GM23248 (cell line): ENCODE measurements at regions not wholly inside any gene's neighbourhood (a gene's known extent, or its start where the extent isn't known, plus 50 kb on each side); places are given as distances from the start of the nearest gene placed in this dataset.

Source experiments
- DNase-seq: peaks from one replicate; pipeline ENCODE4 v3.0.0-alpha.2; 2015
- H2AFZ ChIP-seq: fragments of 200-600 bp; sonication (generic); 2 replicates; pipeline ENCODE4 v1.6.1; 2016; ENCODE audit warnings: antibody characterized with exemption
- H3F3A ChIP-seq: fragments of 200-600 bp; sonication (generic); 2 replicates; pipeline ENCODE4 v1.6.1; 2016; ENCODE audit warnings: mild to moderate bottlenecking, antibody characterized with exemption, mixed run types; ENCODE audit not compliant: insufficient read depth
- H3K27ac ChIP-seq: fragments of 200-600 bp; sonication (generic); 2 replicates; pipeline ENCODE4 v1.5.1; 2016; ENCODE audit warnings: mild to moderate bottlenecking
- H3K27me3 ChIP-seq: fragments of 200-600 bp; sonication (generic); replicated peaks from 2 replicates; pipeline ENCODE4 v1.6.1; 2016; ENCODE audit warnings: mild to moderate bottlenecking; ENCODE audit not compliant: insufficient read depth
- H3K36me3 ChIP-seq: fragments of 200-600 bp; sonication (generic); 2 replicates; pipeline ENCODE4 v1.6.1; 2016; ENCODE audit warnings: low read depth, mild to moderate bottlenecking
- H3K4me1 ChIP-seq: fragments of 200-600 bp; sonication (generic); 2 replicates; pipeline ENCODE4 v1.6.1; 2016; ENCODE audit warnings: mild to moderate bottlenecking; ENCODE audit not compliant: insufficient read depth
- H3K4me2 ChIP-seq: fragments of 200-600 bp; sonication (generic); one replicate; pipeline ENCODE4 v1.6.1; 2016; ENCODE audit warnings: mild to moderate bottlenecking; ENCODE audit not compliant: unreplicated experiment
- H3K4me3 ChIP-seq: fragments of 200-600 bp; sonication (generic); 2 replicates; pipeline ENCODE4 v1.5.1; 2016; ENCODE audit warnings: mild to moderate bottlenecking
- H3K79me2 ChIP-seq: fragments of 200-600 bp; sonication (generic); 2 replicates; pipeline ENCODE4 v1.6.1; 2016; ENCODE audit warnings: mild to moderate bottlenecking; ENCODE audit not compliant: insufficient read depth
- H3K9ac ChIP-seq: fragments of 200-600 bp; sonication (generic); 2 replicates; pipeline ENCODE4 v1.6.1; 2016; ENCODE audit warnings: mild to moderate bottlenecking
- H3K9me2 ChIP-seq: fragments of 200-600 bp; sonication (generic); 2 replicates; pipeline ENCODE4 v1.6.1; 2016; ENCODE audit warnings: mixed run types, mild to moderate bottlenecking, moderate library complexity; ENCODE audit not compliant: insufficient read depth
- H3K9me3 ChIP-seq: fragments of 200-600 bp; sonication (generic); one replicate; pipeline ENCODE4 v1.6.1; 2017; ENCODE audit warnings: low read depth
- H4K20me1 ChIP-seq: fragments of 200-600 bp; sonication (generic); 2 replicates; pipeline ENCODE4 v1.6.0; 2016; ENCODE audit not compliant: insufficient read depth
- EZH2 ChIP-seq: fragments of 200-600 bp; sonication (generic); IDR thresholded peaks from 2 replicates; pipeline ENCODE4 v1.6.1; 2018; ENCODE audit warnings: antibody characterized with exemption, mild to moderate bottlenecking; ENCODE audit not compliant: insufficient read depth, poor library complexity, severe bottlenecking
- EZH2phosphoT487 ChIP-seq: fragments of 200-600 bp; sonication (generic); IDR thresholded peaks from 2 replicates; pipeline ENCODE4 v1.6.1; 2018; ENCODE audit warnings: antibody characterized with exemption, moderate library complexity, mild to moderate bottlenecking, low read depth; ENCODE audit not compliant: insufficient read depth
- WGBS, 2 experiments: methylation state at CpG; one replicate each; pipeline ENCODE4 v1.1.6; 2015 to 2017; ENCODE audit warnings: low lambda C conversion rate in 2 of 2, low coverage in 1 of 2; ENCODE audit errors: missing lambda C conversion rate in 2 of 2; 5-methylcytosine and 5-hydroxymethylcytosine counted together
- in situ Hi-C: fragments of 300-500 bp; cut with MboI; formaldehyde crosslinking; loops from 2 replicates; pipeline ENCODE4 v1.15.0; 2020

GRCh38 chr17:14797801-14798200 lies 467.3 kb downstream of the PMP22 start:
- H2AFZ ChIP-seq = no peak overlapping the region
- H3K4me1 ChIP-seq = peaks cover 8% of the 10 kb centered on the region; the same call in 1 of the 2 replicates
- H3K4me2 ChIP-seq = no peak overlapping the region
- H3K27me3 ChIP-seq = no peaks in the 10 kb centered on the region
- no peak for DNase-seq
- no peaks in the 10 kb centered on the region for H3K9me2 ChIP-seq
- H4K20me1 ChIP-seq = no peaks in the 10 kb centered on the region
- H3K4me3 ChIP-seq = no peak overlapping the region
- 53 to 59% methylated on average over 6 of the region's 6 CpGs for WGBS, 2 experiments
- no peaks in the 10 kb centered on the region for H3K79me2 ChIP-seq
- no peaks in the 10 kb centered on the region for H3K9me3 ChIP-seq
- H3K27ac ChIP-seq = no peak overlapping the region
- no peaks in the 10 kb centered on the region for H3F3A ChIP-seq
- no peaks in the 10 kb centered on the region for H3K36me3 ChIP-seq
- TF ChIP-seq EZH2 (no peak), EZH2phosphoT487 (no peak)
- in situ Hi-C loops = no loop called here
- no peak overlapping the region for H3K9ac ChIP-seq

GRCh38 chr17:14797021-14797420 lies 468.1 kb downstream of the PMP22 start:
- no peak for DNase-seq
- Histone ChIP-seq H2AFZ (no peak overlapping the region), H3K9ac (no peak overlapping the region), H3K9me3 (no peaks in the 10 kb centered on the region), H3K27me3 (no peaks in the 10 kb centered on the region), H3K27ac (no peak overlapping the region), H3K4me1 (peaks cover 8% of the 10 kb centered on the region; the same call in 1 of the 2 replicates), H3F3A (no peaks in the 10 kb centered on the region), H3K9me2 (no peaks in the 10 kb centered on the region), H4K20me1 (no peaks in the 10 kb centered on the region), H3K79me2 (no peaks in the 10 kb centered on the region), H3K4me2 (no peak overlapping the region), H3K4me3 (no peak overlapping the region), H3K36me3 (no peaks in the 10 kb centered on the region)
- in situ Hi-C loops = no loop called here
- TF ChIP-seq EZH2phosphoT487 = no peak
- no peak for TF ChIP-seq EZH2
- WGBS, 2 experiments = 80 to 84% methylated on average over 4 of the region's 4 CpGs

- Histone ChIP-seq H3K36me3 (no peaks in the 10 kb centered on the region), H3K79me2 (no peaks in the 10 kb centered on the region), H4K20me1 (no peaks in the 10 kb centered on the region), H3K27me3 (no peaks in the 10 kb centered on the region), H3K9me3 (no peaks in the 10 kb centered on the region), H3K9ac (no peak overlapping the region), H3K9me2 (no peaks in the 10 kb centered on the region), H3K4me1 (peaks cover 15% of the 10 kb centered on the region; the same call in 1 of the 2 replicates), H3K4me2 (no peak overlapping the region), H3K4me3 (no peak overlapping the region), H3K27ac (no peak overlapping the region), H2AFZ (no peak overlapping the region), H3F3A (no peaks in the 10 kb centered on the region)
- whole genome bisulfite sequencing, 2 experiments = 54 to 59% methylated on average over 1 of the region's 1 CpG
- TF ChIP-seq EZH2phosphoT487 = no peak
- TF ChIP-seq EZH2 = no peak
- DNase-seq = no peak
- in situ Hi-C loops = no loop called here
Measured at GRCh38 chr17:14794961-14795360, 470.2 kb downstream of the PMP22 start.

GRCh38 chr17:14793237-14793636 lies 471.9 kb downstream of the PMP22 start:
- Histone ChIP-seq H3K27ac (no peak overlapping the region), H2AFZ (no peak overlapping the region), H3K36me3 (no peaks in the 10 kb centered on the region), H3K4me1 (peaks cover 15% of the 10 kb centered on the region; the same call in 1 of the 2 replicates), H3K9me3 (no peaks in the 10 kb centered on the region), H3F3A (no peaks in the 10 kb centered on the region), H3K9me2 (no peaks in the 10 kb centered on the region), H4K20me1 (no peaks in the 10 kb centered on the region), H3K4me2 (no peak overlapping the region), H3K79me2 (no peaks in the 10 kb centered on the region), H3K4me3 (no peak overlapping the region), H3K9ac (no peak overlapping the region), H3K27me3 (no peaks in the 10 kb centered on the region)
- DNase-seq = peak; percentile 69
- in situ Hi-C loops = no loop called here
- 20 to 23% methylated on average over 3 of the region's 3 CpGs for WGBS, 2 experiments
- TF ChIP-seq EZH2 (no peak), EZH2phosphoT487 (no peak)

- H3K4me2 ChIP-seq = no peak overlapping the region
- H2AFZ ChIP-seq = no peak overlapping the region
- H3K27ac ChIP-seq = no peak overlapping the region
- no peak for TF ChIP-seq EZH2
- TF ChIP-seq EZH2phosphoT487 = no peak
- H3K4me3 ChIP-seq = no peak overlapping the region
- no peak for DNase-seq
- H3K4me1 ChIP-seq = peaks cover 15% of the 10 kb centered on the region; the same call in 1 of the 2 replicates
- H3K9ac ChIP-seq = no peak overlapping the region
- H3K79me2 ChIP-seq = no peaks in the 10 kb centered on the region
- WGBS, 2 experiments = 67 to 79% methylated on average over 10 of the region's 10 CpGs
- no peaks in the 10 kb centered on the region for H3K9me2 ChIP-seq
- no peaks in the 10 kb centered on the region for H3K9me3 ChIP-seq
- H3F3A ChIP-seq = no peaks in the 10 kb centered on the region
- no peaks in the 10 kb centered on the region for H4K20me1 ChIP-seq
- no peaks in the 10 kb centered on the region for H3K27me3 ChIP-seq
- in situ Hi-C loops = no loop called here
- H3K36me3 ChIP-seq = no peaks in the 10 kb centered on the region
Measured at GRCh38 chr17:14792746-14793145, 472.4 kb downstream of the PMP22 start.
